ENCODE measurements at regions not wholly inside any gene's neighbourhood (a gene's known extent, or its start where the extent isn't known, plus 50 kb on each side); places are given as distances from the start of the nearest gene placed in this dataset.
A peak's percentile ranks its signal among the peaks of the same experiment; 100 is the strongest.

GRCh38 chr16:85395913-85396878 lies 216.9 kb upstream of the GSE1 start:
- WGBS, 2 donors = 27 to 37% methylated on average over 12 to 24 of the region's 24 CpGs
- Histone ChIP-seq H3K27me3 (no peaks in the 10 kb centered on the region), H3K4me1 (peaks cover 35% of the 10 kb centered on the region), H3K36me3 (ENCODE audit: low read depth, missing control alignments) (no peaks in the 10 kb centered on the region), H3K4me3 (no peak overlapping the region), H3K9me3 (no peaks in the 10 kb centered on the region), H3K27ac (peak overlapping the region; percentile 35 to 69)
- no peak for TF ChIP-seq POLR2A (IDR thresholded peaks at IDR 0.05)
- TF ChIP-seq CTCF (IDR thresholded peaks at IDR 0.05) = no peak
- intact Hi-C loops (cut with DNase I; ENCODE audit: low total_unique reads) = no loop called here
- DNase-seq = peak; percentile 35

- TF ChIP-seq CTCF (IDR thresholded peaks at IDR 0.05) (no peak), POLR2A (IDR thresholded peaks at IDR 0.05) (no peak)
- Histone ChIP-seq H3K9me3 (no peaks in the 10 kb centered on the region), H3K27me3 (no peaks in the 10 kb centered on the region), H3K36me3 (ENCODE audit: low read depth, missing control alignments) (no peaks in the 10 kb centered on the region), H3K27ac (peak overlapping the region; percentile 35 to 69), H3K4me3 (no peak overlapping the region), H3K4me1 (peaks cover 35% of the 10 kb centered on the region)
- peak; percentile 14 for DNase-seq
- intact Hi-C loops (cut with DNase I; ENCODE audit: low total_unique reads) = no loop called here
- WGBS, 2 donors = 75 to 83% methylated on average over 18 to 25 of the region's 25 CpGs
Measured at GRCh38 chr16:85396879-85397871, 215.9 kb upstream of the GSE1 start.

GRCh38 chr16:85398050-85398451 lies 215.1 kb upstream of the GSE1 start:
- H3K4me1 ChIP-seq = peaks cover 40% of the 10 kb centered on the region
- no peak overlapping the region for H3K4me3 ChIP-seq
- no peak overlapping the region for H3K27ac ChIP-seq
- intact Hi-C loops (cut with DNase I; ENCODE audit: low total_unique reads) = no loop called here
- H3K9me3 ChIP-seq = no peaks in the 10 kb centered on the region
- WGBS, 2 donors = 92 to 97% methylated on average over 8 of the region's 8 CpGs
- no peaks in the 10 kb centered on the region for H3K27me3 ChIP-seq
- H3K36me3 ChIP-seq (ENCODE audit: low read depth, missing control alignments) = no peaks in the 10 kb centered on the region
- TF ChIP-seq CTCF (IDR thresholded peaks at IDR 0.05) (no peak), POLR2A (IDR thresholded peaks at IDR 0.05) (no peak)
- DNase-seq = peak; percentile 11

- no peak for DNase-seq
- Histone ChIP-seq H3K36me3 (ENCODE audit: low read depth, missing control alignments) (no peaks in the 10 kb centered on the region), H3K4me3 (no peak overlapping the region), H3K27me3 (no peaks in the 10 kb centered on the region), H3K9me3 (no peaks in the 10 kb centered on the region), H3K27ac (no peak overlapping the region), H3K4me1 (peaks cover 38% of the 10 kb centered on the region)
- intact Hi-C loops (cut with DNase I; ENCODE audit: low total_unique reads) = no loop called here
- 83 to 85% methylated on average over 21 to 22 of the region's 22 CpGs for WGBS, 2 donors
- TF ChIP-seq CTCF (IDR thresholded peaks at IDR 0.05) (no peak), POLR2A (IDR thresholded peaks at IDR 0.05) (no peak)
Measured at GRCh38 chr16:85398688-85399582, 214.2 kb upstream of the GSE1 start.
